ENCODE measurements at regions not wholly inside any gene's neighbourhood (a gene's known extent, or its start where the extent isn't known, plus 50 kb on each side); places are given as distances from the start of the nearest gene placed in this dataset.

DNA sequence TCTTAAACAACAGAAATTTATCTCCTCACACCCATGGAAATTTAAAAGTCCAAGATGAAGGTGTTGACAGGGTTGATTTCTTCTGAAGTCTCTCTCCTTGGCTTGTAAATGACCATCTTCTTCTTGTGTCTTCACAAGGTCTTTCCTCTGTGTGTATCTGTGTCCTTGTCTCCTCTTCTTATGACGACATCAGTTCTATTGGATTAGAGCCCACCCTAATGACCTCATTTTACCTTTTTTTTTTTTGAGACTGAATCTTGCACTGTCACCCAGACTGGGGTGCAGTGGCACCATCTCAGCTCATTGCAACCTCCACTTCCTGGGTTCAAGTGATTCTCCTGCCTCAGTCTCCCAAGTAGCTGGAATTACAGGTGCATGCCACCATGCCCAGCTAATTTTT lies 429.0 kb upstream of the CDH5 start:
- TF ChIP-seq, protein P1, sequence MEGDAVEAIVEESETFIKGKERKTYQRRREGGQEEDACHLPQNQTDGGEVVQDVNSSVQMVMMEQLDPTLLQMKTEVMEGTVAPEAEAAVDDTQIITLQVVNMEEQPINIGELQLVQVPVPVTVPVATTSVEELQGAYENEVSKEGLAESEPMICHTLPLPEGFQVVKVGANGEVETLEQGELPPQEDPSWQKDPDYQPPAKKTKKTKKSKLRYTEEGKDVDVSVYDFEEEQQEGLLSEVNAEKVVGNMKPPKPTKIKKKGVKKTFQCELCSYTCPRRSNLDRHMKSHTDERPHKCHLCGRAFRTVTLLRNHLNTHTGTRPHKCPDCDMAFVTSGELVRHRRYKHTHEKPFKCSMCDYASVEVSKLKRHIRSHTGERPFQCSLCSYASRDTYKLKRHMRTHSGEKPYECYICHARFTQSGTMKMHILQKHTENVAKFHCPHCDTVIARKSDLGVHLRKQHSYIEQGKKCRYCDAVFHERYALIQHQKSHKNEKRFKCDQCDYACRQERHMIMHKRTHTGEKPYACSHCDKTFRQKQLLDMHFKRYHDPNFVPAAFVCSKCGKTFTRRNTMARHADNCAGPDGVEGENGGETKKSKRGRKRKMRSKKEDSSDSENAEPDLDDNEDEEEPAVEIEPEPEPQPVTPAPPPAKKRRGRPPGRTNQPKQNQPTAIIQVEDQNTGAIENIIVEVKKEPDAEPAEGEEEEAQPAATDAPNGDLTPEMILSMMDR (conservative IDR thresholded peaks at IDR 0.05 in 1 of 2, IDR thresholded peaks at IDR 0.05 in 1 of 2; ENCODE audit: low read depth in 1 of 2, low read length in 2 of 2) = no peak
- TF ChIP-seq EZH2 (IDR thresholded peaks at IDR 0.05; ENCODE audit: low read length, missing control alignments) = no peak
